Colonic mucosa (tissue), 4 donors: ENCODE measurements at regions not wholly inside any gene's neighbourhood (a gene's known extent, or its start where the extent isn't known, plus 50 kb on each side); places are given as distances from the start of the nearest gene placed in this dataset.

Experiments used
- DNase-seq: peaks from one replicate; pipeline ENCODE4 v3.0.0-alpha.2; 2020
- H3K27ac ChIP-seq: fragments of 200-600 bp; one replicate; pipeline ENCODE4 v1.8.0; 2021
- H3K27me3 ChIP-seq: fragments of 200-600 bp; one replicate; pipeline ENCODE4 v1.8.0; 2021
- H3K36me3 ChIP-seq: fragments of 200-600 bp; one replicate; pipeline ENCODE4 v1.8.0; 2021
- H3K4me1 ChIP-seq: fragments of 200-600 bp; one replicate; pipeline ENCODE4 v1.8.0; 2021; ENCODE audit warnings: mild to moderate bottlenecking
- H3K4me3 ChIP-seq: fragments of 200-600 bp; one replicate; pipeline ENCODE4 v1.8.0; 2021
- H3K9ac ChIP-seq, 2 donors: one replicate each; pipeline ENCODE4 v1.7.0; 2013; ENCODE audit warnings: control low read depth in 2 of 2, low read depth in 2 of 2, low read length in 2 of 2
- H3K9me3 ChIP-seq: fragments of 200-600 bp; one replicate; pipeline ENCODE4 v1.8.0; 2021
- intact Hi-C: fragments of 100-400 bp; cut with DNase I; formaldehyde crosslinking; loops from one replicate; pipeline ENCODE4 v1.14.1; 2022
- TF ChIP-seq, protein P1 (sequence below): fragments of 200-600 bp; IDR thresholded peaks from one replicate; pipeline ENCODE4 v1.8.0; 2022; ENCODE audit warnings: antibody characterized with exemption, mild to moderate bottlenecking
- donor health status: healthy.
- donor health status: DM: no; HTN: no; CAD: no.
- donor health status: DM: no; HTN: no; CAD: no.

DNA sequence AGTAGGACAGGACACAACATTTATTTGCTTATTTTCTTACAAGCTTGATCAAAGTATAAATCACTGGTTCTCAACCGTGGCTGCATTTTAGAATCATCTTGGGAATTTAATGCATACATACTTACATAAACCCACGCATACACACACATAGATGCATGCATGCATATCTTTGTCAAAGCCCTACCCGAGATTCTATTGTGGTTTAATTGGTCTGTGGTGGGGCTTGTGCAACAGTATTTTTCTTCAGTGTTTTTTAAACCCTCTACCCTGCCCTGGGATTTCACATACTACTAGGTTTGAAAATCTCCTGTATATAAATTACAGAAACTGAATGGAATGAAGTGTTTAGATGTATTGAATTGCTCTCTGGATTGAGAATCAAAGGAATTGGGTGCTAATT, 1166.2 kb downstream of the MAT2B start:
- no peaks in the 10 kb centered on the region for H3K4me1 ChIP-seq
- H3K27me3 ChIP-seq = no peaks in the 10 kb centered on the region
- intact Hi-C loops = no loop called here
- no peaks in the 10 kb centered on the region for H3K9me3 ChIP-seq
- no peaks in the 10 kb centered on the region for H3K36me3 ChIP-seq
- no peak overlapping the region for H3K27ac ChIP-seq
- no peak overlapping the region for H3K4me3 ChIP-seq
- no peak overlapping the region for H3K9ac ChIP-seq
- TF ChIP-seq, protein P1, sequence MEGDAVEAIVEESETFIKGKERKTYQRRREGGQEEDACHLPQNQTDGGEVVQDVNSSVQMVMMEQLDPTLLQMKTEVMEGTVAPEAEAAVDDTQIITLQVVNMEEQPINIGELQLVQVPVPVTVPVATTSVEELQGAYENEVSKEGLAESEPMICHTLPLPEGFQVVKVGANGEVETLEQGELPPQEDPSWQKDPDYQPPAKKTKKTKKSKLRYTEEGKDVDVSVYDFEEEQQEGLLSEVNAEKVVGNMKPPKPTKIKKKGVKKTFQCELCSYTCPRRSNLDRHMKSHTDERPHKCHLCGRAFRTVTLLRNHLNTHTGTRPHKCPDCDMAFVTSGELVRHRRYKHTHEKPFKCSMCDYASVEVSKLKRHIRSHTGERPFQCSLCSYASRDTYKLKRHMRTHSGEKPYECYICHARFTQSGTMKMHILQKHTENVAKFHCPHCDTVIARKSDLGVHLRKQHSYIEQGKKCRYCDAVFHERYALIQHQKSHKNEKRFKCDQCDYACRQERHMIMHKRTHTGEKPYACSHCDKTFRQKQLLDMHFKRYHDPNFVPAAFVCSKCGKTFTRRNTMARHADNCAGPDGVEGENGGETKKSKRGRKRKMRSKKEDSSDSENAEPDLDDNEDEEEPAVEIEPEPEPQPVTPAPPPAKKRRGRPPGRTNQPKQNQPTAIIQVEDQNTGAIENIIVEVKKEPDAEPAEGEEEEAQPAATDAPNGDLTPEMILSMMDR = no peak
- no peak for DNase-seq

DNA sequence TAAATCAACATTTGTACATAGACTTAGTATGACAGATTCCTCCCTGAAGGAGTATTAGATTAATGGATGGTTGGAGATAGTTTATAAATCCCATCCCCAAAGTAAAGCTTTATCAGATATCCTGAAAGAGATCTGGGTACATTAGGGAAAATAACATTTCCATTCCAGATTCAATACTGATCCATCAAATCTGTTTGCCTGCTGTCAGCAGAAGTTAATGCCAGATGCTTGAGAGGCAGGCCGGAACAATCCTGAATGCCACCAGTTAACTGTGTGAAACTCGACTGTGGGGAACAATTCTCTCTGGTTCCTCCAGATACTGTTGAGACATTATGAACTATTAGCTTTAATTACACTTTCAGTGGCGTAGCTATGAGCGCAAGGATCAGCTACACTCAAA, 1166.8 kb downstream of the MAT2B start:
- intact Hi-C loops = no loop called here
- no peaks in the 10 kb centered on the region for H3K9me3 ChIP-seq
- no peak overlapping the region for H3K9ac ChIP-seq
- TF ChIP-seq, protein P1 = no peak
- no peak overlapping the region for H3K27ac ChIP-seq
- H3K36me3 ChIP-seq = no peaks in the 10 kb centered on the region
- no peak overlapping the region for H3K4me3 ChIP-seq
- no peak for DNase-seq
- no peaks in the 10 kb centered on the region for H3K4me1 ChIP-seq
- no peaks in the 10 kb centered on the region for H3K27me3 ChIP-seq

DNA sequence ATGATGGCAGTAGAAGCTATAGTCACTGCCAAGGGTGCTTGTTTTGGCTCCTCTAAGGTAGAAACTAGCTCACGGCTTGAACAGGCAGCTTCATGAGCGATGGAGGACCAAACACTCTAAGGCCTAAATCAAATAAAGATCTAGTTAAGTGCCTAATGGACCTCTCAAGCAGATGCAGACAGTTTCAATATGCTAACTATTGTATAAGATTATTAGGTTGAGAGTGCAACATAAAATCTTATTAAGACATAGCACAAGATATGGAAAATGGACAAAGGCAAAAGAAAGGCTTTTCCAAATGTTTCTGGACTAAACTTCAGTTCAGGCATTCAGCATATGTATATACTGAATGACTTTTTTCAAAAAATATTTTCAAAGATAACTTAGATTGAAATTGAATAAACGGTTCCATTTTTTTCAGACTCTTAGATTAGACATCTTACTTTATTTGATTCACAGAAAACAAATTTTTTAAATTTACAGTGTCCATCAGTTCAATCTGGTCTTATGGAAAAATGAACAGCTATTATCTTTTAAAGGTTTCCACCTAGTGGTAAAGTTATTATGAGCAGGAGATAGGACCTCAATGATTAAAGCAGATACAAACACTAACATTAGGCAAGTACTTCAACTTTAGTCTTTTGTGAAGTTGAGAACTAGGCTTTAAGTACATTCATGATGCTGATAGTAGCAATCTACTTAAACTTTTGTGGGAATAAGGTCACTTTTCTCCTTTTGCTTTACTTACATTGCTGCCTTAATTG, 1167.7 kb downstream of the MAT2B start:
- intact Hi-C loops = no loop called here
- H3K4me3 ChIP-seq = no peak overlapping the region
- TF ChIP-seq, protein P1 = no peak

DNA sequence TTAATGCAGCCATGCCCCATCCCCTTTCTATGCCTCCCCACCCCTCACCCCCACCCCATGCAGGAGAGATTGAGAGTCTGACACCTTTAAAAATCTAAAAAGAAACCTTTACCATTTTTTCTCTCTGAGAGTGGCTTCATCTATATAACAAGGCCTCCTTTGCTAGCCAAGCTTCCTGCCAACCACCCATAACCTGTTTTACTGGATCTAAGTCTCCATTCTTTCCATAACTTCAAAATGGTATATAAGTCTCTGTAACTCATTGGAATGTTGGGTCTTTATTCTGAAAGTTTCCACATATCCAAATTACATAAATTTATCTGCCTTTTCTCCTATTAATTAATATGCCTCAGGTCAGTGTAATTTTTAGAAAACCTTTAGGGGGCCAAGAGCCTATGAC, 1174.0 kb downstream of the MAT2B start:
- H3K9ac ChIP-seq = no peak overlapping the region
- no peaks in the 10 kb centered on the region for H3K27me3 ChIP-seq
- no peak overlapping the region for H3K4me3 ChIP-seq
- no peak overlapping the region for H3K27ac ChIP-seq
- no peaks in the 10 kb centered on the region for H3K4me1 ChIP-seq
- DNase-seq = no peak
- TF ChIP-seq, protein P1 = no peak
- no peaks in the 10 kb centered on the region for H3K9me3 ChIP-seq
- intact Hi-C loops = no loop called here
- H3K36me3 ChIP-seq = no peaks in the 10 kb centered on the region

More for the DNA sequence above, 1167.7 kb downstream of the MAT2B start:
- Histone ChIP-seq H3K9ac (no peak overlapping the region), H3K9me3 (no peaks in the 10 kb centered on the region), H3K36me3 (no peaks in the 10 kb centered on the region), H3K27me3 (no peaks in the 10 kb centered on the region), H3K4me1 (no peaks in the 10 kb centered on the region), H3K27ac (no peak overlapping the region)
- DNase-seq = no peak

DNA sequence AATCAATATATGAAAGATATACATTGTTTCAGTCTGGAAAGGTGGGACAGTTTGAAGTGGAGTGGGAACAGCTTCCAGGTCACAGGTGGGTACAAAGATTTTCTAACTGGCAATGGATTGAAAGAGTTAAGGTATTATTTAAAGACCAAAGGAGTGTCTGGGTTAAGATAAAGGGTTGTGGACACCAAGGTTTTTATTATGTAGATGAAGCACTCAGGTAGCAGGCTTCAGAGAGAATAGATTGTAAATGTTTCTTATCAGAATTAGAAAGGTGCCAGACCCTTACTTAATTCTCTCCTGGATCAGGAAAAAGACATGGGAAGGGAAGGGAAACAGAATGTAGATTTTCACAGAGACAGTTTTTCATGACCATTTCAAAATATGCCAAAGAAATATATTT, 1174.8 kb downstream of the MAT2B start:
- Histone ChIP-seq H3K36me3 (no peaks in the 10 kb centered on the region), H3K9ac (no peak overlapping the region), H3K4me3 (no peak overlapping the region), H3K9me3 (no peaks in the 10 kb centered on the region), H3K27me3 (no peaks in the 10 kb centered on the region), H3K4me1 (no peaks in the 10 kb centered on the region), H3K27ac (no peak overlapping the region)
- intact Hi-C loops = no loop called here
- DNase-seq = no peak
- TF ChIP-seq, protein P1 = no peak
